ENCODE measurements at regions not wholly inside any gene's neighbourhood (a gene's known extent, or its start where the extent isn't known, plus 50 kb on each side); places are given as distances from the start of the nearest gene placed in this dataset.

DNA sequence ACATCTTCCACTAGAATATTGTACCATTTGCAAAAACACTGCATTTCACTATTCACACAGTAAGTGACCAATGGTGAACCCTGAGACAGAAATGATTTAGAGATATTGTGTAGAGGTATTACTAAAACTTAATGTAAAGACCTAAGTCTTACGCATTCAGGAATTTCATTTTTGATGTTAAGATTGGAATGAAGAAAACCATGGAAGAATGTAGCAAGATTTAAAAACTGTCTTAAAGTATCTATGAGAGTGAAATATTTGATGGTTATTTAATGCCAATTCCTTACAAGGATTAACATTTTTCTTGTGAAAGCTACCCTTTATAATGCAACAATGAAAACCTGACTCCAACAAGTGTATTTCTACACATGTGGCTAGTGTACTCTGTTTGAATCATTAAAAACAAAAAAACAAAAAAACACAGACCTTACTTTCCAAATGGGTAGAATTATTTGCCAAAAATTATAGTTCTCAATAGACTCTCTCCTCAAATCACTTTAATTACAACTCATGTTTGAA, 172.0 kb downstream of the NNT start:
- H3K4me1 ChIP-seq (ENCODE audit: control insufficient read depth, insufficient read depth, low read length), result no peaks in the 10 kb centered on the region
- CTCF ChIA-PET, result no interaction called here

DNA sequence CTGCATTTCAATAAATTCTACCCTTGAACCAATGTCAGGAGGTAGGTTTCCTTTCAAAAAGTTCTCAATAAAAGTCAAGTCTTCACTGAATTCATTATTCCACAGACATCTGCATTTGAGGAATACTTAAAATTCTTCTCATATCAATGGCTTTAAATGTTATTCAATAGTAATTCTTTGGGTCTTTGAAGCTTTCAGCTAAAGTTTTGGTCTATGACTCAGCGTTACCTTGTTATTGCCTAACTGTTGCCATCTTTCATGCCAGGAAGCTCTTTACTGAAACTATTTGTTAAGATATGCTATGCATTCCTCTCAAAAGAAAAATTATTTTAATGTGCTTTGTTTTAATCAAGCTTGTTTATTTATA, 170.5 kb downstream of the NNT start:
- POLR2A ChIA-PET, result no interaction called here
- intact Hi-C loops (cut with micrococcal nuclease; ENCODE audit: unreplicated experiment), result no loop called here

More for the DNA sequence above, 172.0 kb downstream of the NNT start:
- POLR2A ChIA-PET, result no interaction called here
- BruUV-seq (replicated peaks), result no TSS peak
- intact Hi-C loops (cut with micrococcal nuclease; ENCODE audit: unreplicated experiment) (no loop called here), in situ Hi-C loops (cut with HindIII; ENCODE audit: low pct_unique_long_range_greater_than_20kb, low sequenced_read_pairs) (no loop called here)
- Histone ChIP-seq H3K27ac (ENCODE audit: low read length) (no peak overlapping the region), H3K9me3 (ENCODE audit: control insufficient read depth, insufficient read depth, low read depth, low read length) (no peaks in the 10 kb centered on the region), H3K4me3 (ENCODE audit: low read depth in 2 of 2, low read length in 2 of 2) (no peak overlapping the region), H3K36me3 (ENCODE audit: control insufficient read depth, insufficient read depth, low read length) (no peaks in the 10 kb centered on the region), H3K27me3 (ENCODE audit: control insufficient read depth, insufficient read depth, low read length) (no peaks in the 10 kb centered on the region)
- TF ChIP-seq, protein P1, sequence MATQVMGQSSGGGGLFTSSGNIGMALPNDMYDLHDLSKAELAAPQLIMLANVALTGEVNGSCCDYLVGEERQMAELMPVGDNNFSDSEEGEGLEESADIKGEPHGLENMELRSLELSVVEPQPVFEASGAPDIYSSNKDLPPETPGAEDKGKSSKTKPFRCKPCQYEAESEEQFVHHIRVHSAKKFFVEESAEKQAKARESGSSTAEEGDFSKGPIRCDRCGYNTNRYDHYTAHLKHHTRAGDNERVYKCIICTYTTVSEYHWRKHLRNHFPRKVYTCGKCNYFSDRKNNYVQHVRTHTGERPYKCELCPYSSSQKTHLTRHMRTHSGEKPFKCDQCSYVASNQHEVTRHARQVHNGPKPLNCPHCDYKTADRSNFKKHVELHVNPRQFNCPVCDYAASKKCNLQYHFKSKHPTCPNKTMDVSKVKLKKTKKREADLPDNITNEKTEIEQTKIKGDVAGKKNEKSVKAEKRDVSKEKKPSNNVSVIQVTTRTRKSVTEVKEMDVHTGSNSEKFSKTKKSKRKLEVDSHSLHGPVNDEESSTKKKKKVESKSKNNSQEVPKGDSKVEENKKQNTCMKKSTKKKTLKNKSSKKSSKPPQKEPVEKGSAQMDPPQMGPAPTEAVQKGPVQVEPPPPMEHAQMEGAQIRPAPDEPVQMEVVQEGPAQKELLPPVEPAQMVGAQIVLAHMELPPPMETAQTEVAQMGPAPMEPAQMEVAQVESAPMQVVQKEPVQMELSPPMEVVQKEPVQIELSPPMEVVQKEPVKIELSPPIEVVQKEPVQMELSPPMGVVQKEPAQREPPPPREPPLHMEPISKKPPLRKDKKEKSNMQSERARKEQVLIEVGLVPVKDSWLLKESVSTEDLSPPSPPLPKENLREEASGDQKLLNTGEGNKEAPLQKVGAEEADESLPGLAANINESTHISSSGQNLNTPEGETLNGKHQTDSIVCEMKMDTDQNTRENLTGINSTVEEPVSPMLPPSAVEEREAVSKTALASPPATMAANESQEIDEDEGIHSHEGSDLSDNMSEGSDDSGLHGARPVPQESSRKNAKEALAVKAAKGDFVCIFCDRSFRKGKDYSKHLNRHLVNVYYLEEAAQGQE (IDR thresholded peaks at IDR 0.05; ENCODE audit: insufficient read depth in 1 of 2, low read depth in 2 of 2, low read length in 1 of 2), result no peak
- TF ChIP-seq SIN3A (IDR thresholded peaks at IDR 0.05; ENCODE audit: borderline replicate concordance, insufficient read depth, low read depth, low read length) (no peak), TCF7L2 (IDR thresholded peaks at IDR 0.05; ENCODE audit: low read depth, low read length) (no peak), POLR2AphosphoS5 (IDR thresholded peaks at IDR 0.05; ENCODE audit: low read depth, low read length) (no peak)
- TF ChIP-seq, protein P2, sequence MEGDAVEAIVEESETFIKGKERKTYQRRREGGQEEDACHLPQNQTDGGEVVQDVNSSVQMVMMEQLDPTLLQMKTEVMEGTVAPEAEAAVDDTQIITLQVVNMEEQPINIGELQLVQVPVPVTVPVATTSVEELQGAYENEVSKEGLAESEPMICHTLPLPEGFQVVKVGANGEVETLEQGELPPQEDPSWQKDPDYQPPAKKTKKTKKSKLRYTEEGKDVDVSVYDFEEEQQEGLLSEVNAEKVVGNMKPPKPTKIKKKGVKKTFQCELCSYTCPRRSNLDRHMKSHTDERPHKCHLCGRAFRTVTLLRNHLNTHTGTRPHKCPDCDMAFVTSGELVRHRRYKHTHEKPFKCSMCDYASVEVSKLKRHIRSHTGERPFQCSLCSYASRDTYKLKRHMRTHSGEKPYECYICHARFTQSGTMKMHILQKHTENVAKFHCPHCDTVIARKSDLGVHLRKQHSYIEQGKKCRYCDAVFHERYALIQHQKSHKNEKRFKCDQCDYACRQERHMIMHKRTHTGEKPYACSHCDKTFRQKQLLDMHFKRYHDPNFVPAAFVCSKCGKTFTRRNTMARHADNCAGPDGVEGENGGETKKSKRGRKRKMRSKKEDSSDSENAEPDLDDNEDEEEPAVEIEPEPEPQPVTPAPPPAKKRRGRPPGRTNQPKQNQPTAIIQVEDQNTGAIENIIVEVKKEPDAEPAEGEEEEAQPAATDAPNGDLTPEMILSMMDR (IDR thresholded peaks at IDR 0.05), result no peak
- ATAC-seq, result no peak
- no peak for DNase-seq (ENCODE audit: low read depth, low spot score)

More for the DNA sequence above, 170.5 kb downstream of the NNT start:
- H3K36me3 ChIP-seq (ENCODE audit: control insufficient read depth, insufficient read depth, low read length), result no peaks in the 10 kb centered on the region
- TF ChIP-seq SIN3A (IDR thresholded peaks at IDR 0.05; ENCODE audit: borderline replicate concordance, insufficient read depth, low read depth, low read length), result no peak
- no peak for TF ChIP-seq POLR2AphosphoS5 (IDR thresholded peaks at IDR 0.05; ENCODE audit: low read depth, low read length)
- TF ChIP-seq TCF7L2 (IDR thresholded peaks at IDR 0.05; ENCODE audit: low read depth, low read length), result no peak
- TF ChIP-seq, protein P1 (IDR thresholded peaks at IDR 0.05; ENCODE audit: insufficient read depth in 1 of 2, low read depth in 2 of 2, low read length in 1 of 2), result no peak
- TF ChIP-seq, protein P2 (IDR thresholded peaks at IDR 0.05), result no peak
- DNase-seq (ENCODE audit: low read depth, low spot score) (no peak), ATAC-seq (no peak)
- CTCF ChIA-PET, result no interaction called here
- in situ Hi-C loops (cut with HindIII; ENCODE audit: low pct_unique_long_range_greater_than_20kb, low sequenced_read_pairs), result no loop called here
- H3K4me3 ChIP-seq (ENCODE audit: low read depth in 2 of 2, low read length in 2 of 2), result no peak overlapping the region
- no peaks in the 10 kb centered on the region for H3K9me3 ChIP-seq (ENCODE audit: control insufficient read depth, insufficient read depth, low read depth, low read length)
- no peaks in the 10 kb centered on the region for H3K27me3 ChIP-seq (ENCODE audit: control insufficient read depth, insufficient read depth, low read length)
- H3K27ac ChIP-seq (ENCODE audit: low read length), result no peak overlapping the region
- BruUV-seq (replicated peaks), result no TSS peak
- H3K4me1 ChIP-seq (ENCODE audit: control insufficient read depth, insufficient read depth, low read length), result no peaks in the 10 kb centered on the region
